GM19238 (cell line): ENCODE measurements at regions not wholly inside any gene's neighbourhood (a gene's known extent, or its start where the extent isn't known, plus 50 kb on each side); places are given as distances from the start of the nearest gene placed in this dataset.

Source experiments
- DNase-seq: peaks from one replicate; pipeline ENCODE4 v3.0.0; 2011; ENCODE audit warnings: low spot score; ENCODE audit not compliant: insufficient read length

DNA sequence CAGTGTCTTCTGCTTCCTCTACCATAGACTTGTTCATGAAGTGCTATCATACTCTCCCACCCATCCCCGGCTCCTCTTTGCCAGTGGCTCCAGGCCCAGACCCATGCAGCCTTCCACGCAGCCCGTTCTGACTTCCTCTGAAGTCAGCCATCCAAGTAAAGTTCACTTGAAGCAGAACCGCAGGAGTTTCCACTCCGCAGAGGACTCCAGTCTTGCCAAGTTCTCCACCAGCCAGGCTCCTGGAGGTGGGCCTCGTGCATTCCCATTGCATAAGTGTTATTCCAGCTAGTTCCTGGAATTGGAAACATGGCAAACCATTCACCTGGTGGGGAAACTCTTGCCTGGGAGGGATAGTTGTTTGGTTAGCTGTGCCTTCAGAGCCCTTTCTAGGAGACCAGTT lies 185.1 kb downstream of the PLPP3 start:
- no peak for DNase-seq

- no peak for DNase-seq
These were observed 188.2 kb downstream of the PLPP3 start for GRCh38 chr1:56390934-56391731.

DNA sequence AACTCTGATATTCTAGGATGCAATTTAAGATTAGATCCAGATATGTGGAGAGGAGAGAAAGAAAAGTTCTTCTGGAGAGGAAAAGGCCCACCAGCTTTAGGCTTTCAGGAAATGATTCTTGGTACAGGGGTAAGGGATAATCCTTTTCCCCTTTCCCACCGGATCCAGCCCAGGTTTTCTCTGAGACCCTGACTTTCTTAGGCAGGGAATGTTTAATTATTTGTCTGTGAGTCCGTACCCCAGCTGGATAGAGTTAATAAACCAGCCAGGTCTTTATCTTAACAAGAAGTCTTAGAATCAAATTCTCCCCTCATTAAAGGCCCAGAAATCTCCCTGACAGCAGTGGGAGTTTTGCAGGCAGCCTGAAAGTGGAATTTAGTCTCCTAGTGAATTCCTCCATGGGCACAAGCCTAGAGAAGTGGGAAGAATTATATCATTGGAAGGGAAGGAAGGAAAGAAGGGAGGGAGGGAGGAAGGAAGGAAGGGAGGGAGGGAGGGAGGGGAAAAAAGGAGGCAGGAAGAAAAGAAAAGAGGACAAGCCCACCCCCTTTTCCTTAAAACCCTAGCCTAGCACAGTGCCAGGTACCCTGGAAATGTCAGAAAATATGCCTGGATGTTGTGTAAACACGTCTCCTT lies 189.0 kb downstream of the PLPP3 start:
- DNase-seq, result no peak

GRCh38 chr1:56389813-56390212 lies 189.6 kb downstream of the PLPP3 start:
- no peak for DNase-seq

DNA sequence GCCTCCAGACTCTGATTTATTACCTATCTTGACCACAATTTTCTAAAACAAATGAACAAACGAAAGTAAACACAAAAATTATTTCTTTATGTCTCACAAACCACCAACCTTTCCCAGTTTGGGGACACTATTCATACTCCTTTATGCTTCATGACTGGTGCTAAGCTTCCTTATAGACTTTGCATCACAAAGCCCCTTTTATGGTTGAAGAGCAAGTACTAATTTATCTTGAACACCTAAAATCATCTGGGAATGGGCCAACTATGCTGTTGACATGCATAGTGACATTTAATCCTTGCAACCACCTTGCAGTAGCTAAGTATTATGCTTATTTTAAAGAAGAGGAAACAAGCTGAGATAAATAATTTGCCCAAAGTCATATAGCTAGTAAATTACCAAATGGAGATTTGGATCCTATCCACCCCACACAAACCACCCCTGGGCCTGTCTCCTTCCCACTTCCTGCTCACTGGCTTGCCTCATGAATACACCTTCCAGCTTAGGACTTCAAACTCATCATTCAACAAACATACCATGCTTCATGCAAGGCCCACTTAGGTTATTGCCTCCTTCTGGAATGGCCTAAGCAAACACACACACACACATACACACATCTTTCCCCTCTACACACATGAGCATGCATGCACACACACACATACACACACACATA lies 192.2 kb downstream of the PLPP3 start:
- no peak for DNase-seq

DNA sequence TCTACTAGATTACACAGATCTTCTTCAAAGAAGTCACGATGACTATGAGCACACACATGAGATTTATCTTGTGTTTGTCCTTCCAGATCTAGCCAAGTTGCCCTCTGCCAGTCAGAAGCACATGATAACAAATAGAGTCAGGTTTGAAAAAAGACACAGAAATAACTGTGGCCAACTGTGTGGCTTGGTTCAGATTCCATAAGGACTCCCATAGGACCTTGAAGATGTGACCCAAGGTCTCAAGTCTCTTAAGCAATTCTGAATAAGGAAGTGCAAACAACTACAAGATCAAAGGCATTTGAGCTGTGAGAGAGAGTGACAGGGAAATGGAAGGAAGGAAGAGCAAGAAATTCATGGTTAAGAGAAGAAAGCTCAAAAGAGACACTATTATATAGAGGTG lies 194.0 kb downstream of the PLPP3 start:
- DNase-seq, result no peak

DNA sequence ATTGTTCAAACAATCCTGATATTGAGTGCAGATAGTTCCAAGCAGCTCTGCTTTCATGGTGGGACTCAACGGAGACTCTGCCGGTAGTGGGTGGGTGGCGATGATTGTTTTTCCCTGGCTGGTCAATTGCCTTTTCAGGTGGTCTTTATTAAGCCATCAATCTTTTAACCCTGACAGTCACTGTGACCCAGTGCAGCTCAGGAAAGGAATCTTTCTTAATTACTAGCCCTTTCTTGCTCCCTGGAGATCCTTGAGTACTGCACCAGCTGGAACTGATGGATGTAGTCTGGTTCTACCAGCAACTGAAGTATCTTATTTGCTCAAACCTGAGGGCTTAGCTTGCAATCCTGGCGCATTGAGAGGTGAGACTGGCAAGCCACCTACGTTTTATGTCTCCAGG lies 196.4 kb downstream of the PLPP3 start:
- no peak for DNase-seq

- no peak for DNase-seq
These were observed 198.8 kb downstream of the PLPP3 start for GRCh38 chr1:56380531-56380930.

DNA sequence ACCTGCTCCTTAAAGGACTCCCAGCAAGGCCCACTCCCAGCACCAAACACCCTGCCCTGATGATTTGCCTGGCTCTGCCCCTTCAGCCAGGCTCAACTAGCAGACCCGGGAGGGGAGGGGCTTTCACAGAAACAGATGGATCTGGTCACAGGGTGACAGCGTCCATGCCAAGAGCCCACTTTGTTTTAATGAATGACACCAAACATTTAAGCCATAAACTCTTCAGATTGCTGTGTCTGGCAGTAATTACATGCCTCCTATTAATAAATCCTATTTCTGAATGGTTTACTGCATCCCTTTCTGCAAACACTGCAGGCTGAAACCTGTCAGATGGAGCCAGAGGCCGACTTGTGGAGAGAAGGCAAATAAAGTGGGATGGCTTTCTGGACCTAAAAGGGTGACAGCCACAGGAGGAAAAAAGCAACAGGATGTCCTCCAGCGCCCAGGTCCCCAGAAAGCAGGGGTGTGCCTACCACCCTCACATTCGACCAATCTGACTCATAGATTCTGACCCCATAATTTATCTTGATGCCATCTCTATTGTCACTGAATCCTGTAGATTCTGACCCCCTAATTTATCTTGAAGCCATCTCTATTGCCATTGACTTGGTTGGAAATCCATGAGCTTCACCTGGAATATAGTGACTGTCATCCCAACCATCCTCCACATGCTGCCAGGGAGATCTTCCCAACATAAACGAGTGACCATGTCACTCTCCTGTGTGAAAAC lies 200.9 kb downstream of the PLPP3 start:
- no peak for DNase-seq

DNA sequence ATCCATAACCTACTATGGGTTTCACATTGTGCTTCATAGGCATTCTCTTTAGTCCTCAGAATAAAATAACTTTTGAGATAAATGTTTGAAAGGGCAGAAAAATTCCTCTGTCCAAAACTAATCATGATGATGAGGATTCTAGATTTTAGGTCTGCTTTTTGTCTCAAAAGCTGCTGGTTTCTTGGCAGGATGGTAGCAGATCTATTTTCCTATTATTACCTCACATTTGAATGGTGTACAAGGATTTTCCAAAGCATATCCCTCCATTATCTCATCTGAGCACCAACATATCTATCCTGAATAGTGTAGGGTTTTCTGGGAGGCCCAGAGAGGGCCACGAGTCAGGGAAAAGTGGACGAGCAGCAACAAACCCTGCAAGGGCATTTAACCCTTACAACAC lies 201.9 kb downstream of the PLPP3 start:
- DNase-seq, result no peak

- DNase-seq, result no peak
These were observed 203.0 kb downstream of the PLPP3 start for GRCh38 chr1:56376188-56376984.

GRCh38 chr1:56375326-56375804 lies 204.0 kb downstream of the PLPP3 start:
- DNase-seq, result no peak

DNA sequence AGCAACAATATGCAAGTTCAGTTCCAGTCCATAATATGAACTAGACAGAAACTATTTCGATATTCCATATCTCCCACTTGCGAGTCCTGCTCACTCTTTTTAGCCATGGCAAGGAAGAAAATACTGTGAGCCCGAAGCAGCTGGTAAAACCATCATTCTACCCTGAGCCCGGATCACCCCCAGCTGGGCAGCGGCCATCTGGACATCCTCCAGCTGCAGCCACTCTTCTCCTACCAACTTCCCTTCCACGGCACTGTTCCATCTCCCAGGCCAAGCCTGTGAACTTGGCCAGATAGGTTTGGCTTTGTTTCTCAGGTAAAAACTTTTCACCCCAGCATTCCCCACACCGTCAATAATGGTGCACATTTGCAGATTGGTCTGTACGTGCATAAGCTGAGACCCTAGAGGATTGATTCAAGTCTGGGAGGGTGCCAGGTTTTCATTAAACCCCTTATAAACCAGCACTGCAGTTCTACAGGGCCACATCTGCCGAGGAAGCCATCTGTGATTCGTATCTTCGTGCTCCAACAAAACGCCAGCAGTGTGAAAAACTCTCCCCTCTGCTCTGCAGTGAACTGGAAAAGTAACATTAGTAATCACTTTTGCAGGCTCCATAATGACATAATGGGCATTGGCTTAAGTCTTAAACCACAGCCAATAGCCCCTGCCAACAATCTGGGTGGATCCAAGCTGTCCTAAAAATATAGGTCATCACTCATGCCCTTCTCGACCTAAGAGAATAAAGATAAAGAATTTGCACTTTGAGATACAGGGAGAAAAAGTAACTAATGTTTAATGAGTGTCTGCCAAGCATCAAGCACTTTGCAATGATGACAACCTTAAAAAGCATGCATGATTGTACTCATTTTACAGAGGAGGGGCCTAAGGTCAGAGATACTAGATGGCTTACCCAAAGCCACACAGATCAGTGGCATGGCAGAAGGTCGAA lies 205.1 kb downstream of the PLPP3 start:
- no peak for DNase-seq

GRCh38 chr1:56370513-56370912 lies 208.8 kb downstream of the PLPP3 start:
- DNase-seq, result no peak

GRCh38 chr1:56363007-56363770 lies 216.2 kb downstream of the PLPP3 start:
- DNase-seq, result no peak

- DNase-seq, result no peak
These were observed 219.3 kb downstream of the PLPP3 start for GRCh38 chr1:56360021-56360420.

- DNase-seq, result no peak
These were observed 220.3 kb downstream of the PLPP3 start for GRCh38 chr1:56359056-56359455.

- no peak for DNase-seq
These were observed 221.3 kb downstream of the PLPP3 start for GRCh38 chr1:56357927-56358690.
